PC-3 (cell line): ENCODE measurements at regions not wholly inside any gene's neighbourhood (a gene's known extent, or its start where the extent isn't known, plus 50 kb on each side); places are given as distances from the start of the nearest gene placed in this dataset.

Experiments used
- ATAC-seq: fragments of 200-7000 bp; cut with Tn5 transposase; 2 replicates; pipeline ENCODE4 v1.9.1; 2020; ENCODE audit warnings: mild to moderate bottlenecking, moderate library complexity
- BruUV-seq: library from RNA; stranded (reverse); fragments of 400-500 nt; replicated peaks from 2 replicates; lab custom pipeline; 2021; lab: Mats Ljungman, UMichigan
- CTCF ChIA-PET: fragments of 300-600 bp; sonication (Branson Sonifier 250); formaldehyde crosslinking; loops from one replicate; lab custom pipeline; 2022; ENCODE audit warnings: antibody characterized with exemption; lab: Charles Lee
- POLR2A ChIA-PET: fragments of 300-600 bp; sonication (Branson Sonifier 250); formaldehyde crosslinking; loops from one replicate; lab custom pipeline; 2022; ENCODE audit warnings: antibody characterized with exemption; ENCODE audit not compliant: unreplicated experiment; lab: Charles Lee
- DNase-seq: peaks from one replicate; pipeline ENCODE4 v3.0.0-alpha.2; 2015
- H2AFZ ChIP-seq: fragments of 300-600 bp; sonication (generic); 2 replicates; pipeline ENCODE4 v1.6.0; 2016; ENCODE audit warnings: antibody characterized with exemption, low read length
- H3F3A ChIP-seq: fragments of 300-600 bp; sonication (generic); one replicate; pipeline ENCODE4 v1.6.0; 2017; ENCODE audit warnings: antibody characterized with exemption, low read length, control low read depth, mild to moderate bottlenecking; ENCODE audit not compliant: unreplicated experiment
- H3K27ac ChIP-seq: fragments of 300-600 bp; sonication (generic); 2 replicates; pipeline ENCODE4 v1.5.1; 2016; ENCODE audit warnings: mild to moderate bottlenecking, low read length
- H3K27me3 ChIP-seq: fragments of 300-600 bp; sonication (generic); 2 replicates; pipeline ENCODE4 v1.6.1; 2016; ENCODE audit warnings: low read length, mixed read lengths
- H3K36me3 ChIP-seq: fragments of 300-600 bp; sonication (generic); 2 replicates; pipeline ENCODE4 v1.6.1; 2016; ENCODE audit warnings: low read depth, mixed run types, low read length, mixed read lengths
- H3K4me1 ChIP-seq: fragments of 300-600 bp; sonication (generic); 2 replicates; pipeline ENCODE4 v1.5.1; 2016; ENCODE audit warnings: low read length; ENCODE audit not compliant: insufficient read depth
- H3K4me2 ChIP-seq: fragments of 300-600 bp; sonication (generic); 2 replicates; pipeline ENCODE4 v1.6.0; 2016; ENCODE audit warnings: low read length
- H3K4me3 ChIP-seq: fragments of 300-600 bp; sonication (generic); 2 replicates; pipeline ENCODE4 v1.5.1; 2016; ENCODE audit warnings: mild to moderate bottlenecking, low read length, mixed read lengths
- H3K79me2 ChIP-seq: fragments of 300-600 bp; sonication (generic); 2 replicates; pipeline ENCODE4 v1.6.1; 2017; ENCODE audit warnings: low read length, mixed read lengths
- H3K9ac ChIP-seq: fragments of 300-600 bp; sonication (generic); 2 replicates; pipeline ENCODE4 v1.6.0; 2016; ENCODE audit warnings: mild to moderate bottlenecking, low read length
- H3K9me2 ChIP-seq: fragments of 300-600 bp; sonication (generic); replicated peaks from 2 replicates; pipeline ENCODE4 v1.6.1; 2016; ENCODE audit warnings: mixed run types, low read length, mixed read lengths
- H3K9me3 ChIP-seq: fragments of 300-600 bp; sonication (generic); 2 replicates; pipeline ENCODE4 v1.6.1; 2016; ENCODE audit warnings: low read length, mixed read lengths
- H4K20me1 ChIP-seq: fragments of 300-600 bp; sonication (generic); 2 replicates; pipeline ENCODE4 v1.6.1; 2016; ENCODE audit warnings: low read length, mixed read lengths
- CTCF ChIP-seq: fragments of 300-600 bp; sonication (generic); conservative IDR thresholded peaks from 2 replicates; pipeline ENCODE4 v1.5.1; 2017; ENCODE audit warnings: antibody characterized with exemption, low read depth, mild to moderate bottlenecking, low read length
- EZH2 ChIP-seq: fragments of 300-600 bp; sonication (generic); IDR thresholded peaks from one replicate; pipeline ENCODE4 v1.6.1; 2017; ENCODE audit warnings: antibody characterized with exemption, mild to moderate bottlenecking, low read length; ENCODE audit not compliant: unreplicated experiment
- EZH2phosphoT487 ChIP-seq: fragments of 300-600 bp; sonication (generic); IDR thresholded peaks from 2 replicates; pipeline ENCODE4 v1.6.1; 2018; ENCODE audit warnings: mild to moderate bottlenecking, antibody characterized with exemption, low read length, borderline replicate concordance
- intact Hi-C: fragments of 100-400 bp; cut with micrococcal nuclease; formaldehyde crosslinking; loops from 2 replicates; pipeline ENCODE4 v1.9.0; 2023

GRCh38 chr3:24730173-24730572 is 235.5 kb upstream of the THRB start:
- Histone ChIP-seq H3K9me2 (no peaks in the 10 kb centered on the region), H3K79me2 (no peaks in the 10 kb centered on the region), H3K9me3 (no peaks in the 10 kb centered on the region), H3K36me3 (no peaks in the 10 kb centered on the region), H3K4me3 (no peak overlapping the region), H2AFZ (no peak overlapping the region), H3F3A (no peaks in the 10 kb centered on the region), H4K20me1 (no peaks in the 10 kb centered on the region), H3K27me3 (no peaks in the 10 kb centered on the region), H3K4me2 (no peak overlapping the region), H3K27ac (no peak overlapping the region), H3K4me1 (peaks cover 3% of the 10 kb centered on the region), H3K9ac (no peak overlapping the region)
- POLR2A ChIA-PET = no interaction called here
- TF ChIP-seq EZH2phosphoT487 (no peak), CTCF (no peak), EZH2 (no peak)
- DNase-seq = no peak
- intact Hi-C loops = no loop called here
- no TSS peak for BruUV-seq
- CTCF ChIA-PET = no interaction called here
- no peak for ATAC-seq

- no TSS peak for BruUV-seq
Measured at GRCh38 chr3:24734019-24734418, 239.4 kb upstream of the THRB start.

More at GRCh38 chr3:24734019-24734418, 239.4 kb upstream of the THRB start:
- Histone ChIP-seq H3K4me2 (no peak overlapping the region), H3K9me2 (no peaks in the 10 kb centered on the region), H2AFZ (no peak overlapping the region), H3K27me3 (peaks cover 6% of the 10 kb centered on the region; the same call in 1 of the 2 replicates), H3K4me1 (no peaks in the 10 kb centered on the region), H3K4me3 (no peak overlapping the region), H3K9me3 (no peaks in the 10 kb centered on the region), H4K20me1 (no peaks in the 10 kb centered on the region), H3K27ac (no peak overlapping the region), H3K36me3 (no peaks in the 10 kb centered on the region), H3F3A (no peaks in the 10 kb centered on the region), H3K79me2 (no peaks in the 10 kb centered on the region), H3K9ac (no peak overlapping the region)
- ChIA-PET POLR2A (no interaction called here), CTCF (no interaction called here)
- ATAC-seq (no peak), DNase-seq (peak; percentile 50)
- TF ChIP-seq EZH2phosphoT487 (no peak), CTCF (no peak), EZH2 (no peak)
- intact Hi-C loops = no loop called here
